LHCN-M2 (cell line): ENCODE measurements at regions not wholly inside any gene's neighbourhood (a gene's known extent, or its start where the extent isn't known, plus 50 kb on each side); places are given as distances from the start of the nearest gene placed in this dataset.

Source experiments
- DNase-seq: peaks from one replicate; pipeline ENCODE4 v3.0.0-alpha.2; 2012; ENCODE audit warnings: low read depth

GRCh38 chr20:51880188-51880587, 77.9 kb upstream of the SALL4 start:
- DNase-seq = no peak

- DNase-seq = no peak
Observed at GRCh38 chr20:51876313-51876940, 74.1 kb upstream of the SALL4 start.

GRCh38 chr20:51873652-51874051, 71.3 kb upstream of the SALL4 start:
- DNase-seq = no peak

DNA sequence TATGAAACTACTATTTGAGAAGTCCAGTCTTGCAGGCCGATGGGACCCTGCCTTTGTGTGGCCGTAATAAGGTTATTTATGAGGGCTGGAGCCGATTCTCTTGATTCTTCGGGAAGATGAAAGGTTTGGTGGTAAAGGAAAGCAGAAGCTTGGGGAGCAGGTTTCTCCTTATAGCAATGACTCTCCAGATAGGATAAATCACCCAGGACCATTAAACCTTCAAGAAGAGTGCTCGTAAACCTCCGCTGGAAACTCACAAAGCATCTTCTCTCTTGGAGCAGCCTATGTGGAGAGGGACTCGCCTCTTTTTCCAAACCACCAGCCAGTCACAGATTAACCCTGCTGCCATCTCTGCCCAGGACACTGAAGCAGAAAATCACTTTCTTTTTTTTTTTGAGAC, 69.6 kb upstream of the SALL4 start:
- DNase-seq = no peak

GRCh38 chr20:51869002-51869401, 66.7 kb upstream of the SALL4 start:
- DNase-seq = no peak

DNA sequence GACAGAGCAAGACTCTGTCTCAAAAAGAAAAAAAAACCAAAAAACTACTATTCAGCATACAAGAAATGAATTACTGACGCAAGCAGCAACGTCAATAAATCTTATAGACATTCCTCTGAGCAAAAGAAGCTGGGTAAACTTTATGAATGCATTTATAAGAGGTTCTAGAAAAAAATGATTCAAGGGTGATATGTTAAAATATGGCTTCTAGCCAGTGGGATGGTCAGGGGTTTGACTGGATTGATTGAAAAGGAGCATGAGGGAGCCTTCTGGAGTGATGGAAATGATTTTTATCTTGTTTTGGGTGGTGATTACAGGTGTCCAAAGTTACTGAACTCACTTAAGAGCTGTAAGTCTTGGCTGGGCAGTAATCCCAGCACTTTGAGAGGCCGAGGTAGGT, 64.9 kb upstream of the SALL4 start:
- DNase-seq = no peak

- DNase-seq = no peak
Observed at GRCh38 chr20:51864967-51865366, 62.6 kb upstream of the SALL4 start.

DNA sequence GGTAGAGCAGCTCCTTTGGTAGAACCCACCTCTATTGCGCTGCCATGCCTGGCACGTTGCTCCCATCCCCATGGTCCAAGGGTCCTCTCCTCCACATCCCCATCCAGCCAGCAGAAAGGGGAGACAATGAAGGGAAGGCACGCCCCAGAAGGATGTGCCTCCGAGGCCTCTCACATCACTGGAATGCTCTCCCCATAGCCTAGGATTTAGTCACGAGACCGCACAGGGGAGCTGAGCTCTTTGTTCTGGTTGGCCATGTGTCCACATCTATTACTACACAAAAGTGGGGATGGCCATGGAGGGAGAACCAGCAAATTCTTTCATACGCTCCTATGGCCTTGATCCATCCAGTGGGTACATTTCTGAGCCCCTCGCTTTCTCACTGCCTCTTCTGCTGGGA, 60.5 kb upstream of the SALL4 start:
- DNase-seq = peak; percentile 14

DNA sequence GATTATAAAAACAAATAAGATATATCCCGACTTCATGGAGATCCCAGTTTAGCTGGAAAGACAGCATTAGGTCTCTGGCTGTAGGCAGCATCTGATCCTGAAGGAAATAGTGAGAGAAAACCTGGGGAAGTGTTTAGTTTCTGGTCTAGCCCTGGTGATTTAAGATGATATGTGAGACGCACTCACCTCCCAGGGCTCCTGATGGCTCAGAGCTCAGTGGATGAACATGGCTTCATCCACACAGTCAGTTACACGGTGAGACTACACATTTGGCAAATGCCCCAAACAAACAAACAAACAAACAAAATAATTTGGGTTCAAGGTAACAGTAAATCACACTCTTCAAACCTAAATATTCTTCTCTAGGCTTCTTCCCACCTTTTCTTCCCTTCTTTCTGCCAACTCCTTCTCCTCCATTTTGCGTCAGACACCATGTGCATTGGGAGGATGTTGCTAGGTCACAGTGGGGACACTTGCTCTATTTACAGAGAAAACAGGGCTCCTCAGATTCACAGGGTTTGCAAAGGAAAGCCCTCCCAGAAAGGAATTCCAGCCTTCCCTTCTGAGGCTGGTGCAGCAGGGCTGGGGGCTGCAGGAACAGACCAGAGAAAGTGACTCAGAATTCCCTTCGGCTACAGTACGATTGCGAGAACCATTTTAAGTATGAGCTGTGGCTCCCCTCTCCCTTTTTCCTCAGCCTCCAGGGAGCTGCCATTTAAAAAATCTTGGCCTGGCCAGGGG, 59.6 kb upstream of the SALL4 start:
- no peak for DNase-seq

GRCh38 chr20:51860111-51860882, 58.0 kb upstream of the SALL4 start:
- peak; percentile 37 for DNase-seq

DNA sequence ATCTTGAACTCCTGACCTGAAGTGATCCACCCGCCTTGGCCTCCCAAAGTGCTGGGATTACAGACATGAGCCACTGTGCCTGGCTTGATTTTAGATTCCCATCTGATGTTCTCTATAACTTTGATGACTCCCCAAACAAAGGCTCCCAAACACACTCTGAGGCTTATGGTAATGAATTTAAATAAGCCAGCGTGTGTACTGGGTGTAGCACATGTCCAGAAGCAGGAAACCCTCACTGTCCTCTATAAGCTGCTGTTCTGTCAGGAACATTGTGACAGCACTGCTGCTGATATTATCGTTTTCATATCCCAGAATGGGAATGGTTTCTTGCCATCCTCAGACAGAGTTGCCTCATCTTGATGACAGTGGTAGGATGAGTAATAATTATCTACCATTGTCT, 54.1 kb upstream of the SALL4 start:
- no peak for DNase-seq

GRCh38 chr20:51854921-51855320, 52.6 kb upstream of the SALL4 start:
- DNase-seq = no peak
